ENCODE measurements at regions not wholly inside any gene's neighbourhood (a gene's known extent, or its start where the extent isn't known, plus 50 kb on each side); places are given as distances from the start of the nearest gene placed in this dataset.
"Not testable (repeated sequence)": the region's sequence is repeated elsewhere in the genome, so short reads cannot be mapped to it uniquely, and the experiment has no call there.

GRCh38 chr4:154120006-154120676 is 331.3 kb upstream of the SFRP2 start:
- no peak overlapping the region for H3K4me3 Mint-ChIP-seq

DNA sequence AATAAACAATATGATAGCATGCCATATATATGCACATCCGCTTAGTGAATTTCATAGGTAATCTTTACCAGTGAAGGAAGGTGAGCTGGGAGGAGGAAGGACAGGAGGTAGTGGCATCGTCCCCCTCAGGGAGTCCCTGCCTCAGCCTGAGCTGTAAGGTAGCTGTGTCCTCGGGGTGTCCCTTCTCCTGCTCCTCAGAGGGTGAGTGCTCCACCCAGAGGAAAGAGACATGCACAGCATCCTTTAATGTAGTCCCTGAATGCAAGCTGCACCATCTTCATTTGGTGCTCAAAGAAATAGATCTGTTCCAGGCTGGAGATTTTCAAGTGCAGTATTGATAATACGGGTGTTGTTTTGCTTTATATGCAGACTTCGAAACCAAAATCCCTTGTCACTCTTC is 330.4 kb upstream of the SFRP2 start:
- no peak for DNase-seq (ENCODE audit: low spot score in 2 of 2, unreplicated experiment in 2 of 2)
- Mint-ChIP-seq H3K4me3 (no peak overlapping the region), H3K27ac (no peak overlapping the region), H3K36me3 (no peaks in the 10 kb centered on the region), H3K27me3 (ENCODE audit: low read depth) (peaks cover 1% of the 10 kb centered on the region), H3K4me1 (no peaks in the 10 kb centered on the region), H3K9me3 (peaks cover 3% of the 10 kb centered on the region)
- TF ChIP-seq, protein P1, sequence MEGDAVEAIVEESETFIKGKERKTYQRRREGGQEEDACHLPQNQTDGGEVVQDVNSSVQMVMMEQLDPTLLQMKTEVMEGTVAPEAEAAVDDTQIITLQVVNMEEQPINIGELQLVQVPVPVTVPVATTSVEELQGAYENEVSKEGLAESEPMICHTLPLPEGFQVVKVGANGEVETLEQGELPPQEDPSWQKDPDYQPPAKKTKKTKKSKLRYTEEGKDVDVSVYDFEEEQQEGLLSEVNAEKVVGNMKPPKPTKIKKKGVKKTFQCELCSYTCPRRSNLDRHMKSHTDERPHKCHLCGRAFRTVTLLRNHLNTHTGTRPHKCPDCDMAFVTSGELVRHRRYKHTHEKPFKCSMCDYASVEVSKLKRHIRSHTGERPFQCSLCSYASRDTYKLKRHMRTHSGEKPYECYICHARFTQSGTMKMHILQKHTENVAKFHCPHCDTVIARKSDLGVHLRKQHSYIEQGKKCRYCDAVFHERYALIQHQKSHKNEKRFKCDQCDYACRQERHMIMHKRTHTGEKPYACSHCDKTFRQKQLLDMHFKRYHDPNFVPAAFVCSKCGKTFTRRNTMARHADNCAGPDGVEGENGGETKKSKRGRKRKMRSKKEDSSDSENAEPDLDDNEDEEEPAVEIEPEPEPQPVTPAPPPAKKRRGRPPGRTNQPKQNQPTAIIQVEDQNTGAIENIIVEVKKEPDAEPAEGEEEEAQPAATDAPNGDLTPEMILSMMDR (IDR thresholded peaks at IDR 0.05; ENCODE audit: unreplicated experiment) = no peak

More at GRCh38 chr4:154120006-154120676, 331.3 kb upstream of the SFRP2 start:
- TF ChIP-seq, protein P1 (IDR thresholded peaks at IDR 0.05; ENCODE audit: unreplicated experiment) = no peak
- H3K9me3 Mint-ChIP-seq = peaks cover under 1% of the 10 kb centered on the region
- no peaks in the 10 kb centered on the region for H3K36me3 Mint-ChIP-seq
- no peaks in the 10 kb centered on the region for H3K4me1 Mint-ChIP-seq
- peaks cover 1% of the 10 kb centered on the region for H3K27me3 Mint-ChIP-seq (ENCODE audit: low read depth)
- no peak for DNase-seq (ENCODE audit: low spot score in 2 of 2, unreplicated experiment in 2 of 2)
- H3K27ac Mint-ChIP-seq = no peak overlapping the region

DNA sequence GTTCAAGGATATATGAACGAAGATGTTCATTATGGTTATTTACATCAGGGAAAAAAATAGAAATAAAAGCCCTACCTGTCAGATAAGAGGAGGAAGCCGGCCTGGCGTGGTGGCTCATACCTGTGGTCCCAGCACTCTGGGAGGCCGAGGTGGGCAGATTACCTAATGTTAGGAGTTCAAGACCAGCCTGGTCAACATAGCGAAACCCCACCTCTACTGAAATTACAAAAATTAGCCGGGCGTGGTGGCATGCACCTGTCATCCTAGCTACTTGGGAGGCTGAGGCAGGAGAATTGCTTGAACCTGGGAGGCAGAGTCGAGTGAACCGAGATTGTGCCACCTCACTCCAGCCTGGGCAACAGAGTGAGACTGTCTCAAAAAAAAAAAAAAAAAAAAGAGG is 328.8 kb upstream of the SFRP2 start:
- H3K36me3 Mint-ChIP-seq; DNase-seq (ENCODE audit: low spot score in 2 of 2, unreplicated experiment in 2 of 2); H3K4me1 Mint-ChIP-seq; H3K27ac Mint-ChIP-seq; H3K27me3 Mint-ChIP-seq (ENCODE audit: low read depth); H3K4me3 Mint-ChIP-seq: not testable (repeated sequence)
- H3K9me3 Mint-ChIP-seq = peaks cover 17% of the 10 kb centered on the region

DNA sequence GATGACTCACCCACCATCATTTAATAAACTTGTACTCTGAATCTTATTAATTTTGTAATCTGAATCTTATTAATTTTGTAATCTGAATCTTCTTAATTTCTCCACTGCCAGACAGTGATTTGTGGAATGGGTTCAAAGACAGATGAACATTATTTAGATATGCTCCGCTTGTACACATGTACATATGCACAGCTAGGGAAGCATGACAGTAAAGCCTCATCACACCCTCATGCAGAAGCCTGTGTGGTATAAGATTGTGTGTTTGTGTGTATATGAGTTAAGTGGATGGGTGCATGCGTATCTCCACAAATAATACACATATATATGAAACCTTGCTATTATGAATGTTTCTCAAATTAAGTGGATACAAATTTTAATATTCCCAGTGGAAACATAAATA is 318.5 kb upstream of the SFRP2 start:
- Mint-ChIP-seq H3K9me3 (peaks cover 25% of the 10 kb centered on the region), H3K27me3 (ENCODE audit: low read depth) (peaks cover 2% of the 10 kb centered on the region), H3K4me1 (no peaks in the 10 kb centered on the region), H3K4me3 (no peak overlapping the region), H3K36me3 (no peaks in the 10 kb centered on the region), H3K27ac (no peak overlapping the region)
- TF ChIP-seq, protein P1 (IDR thresholded peaks at IDR 0.05; ENCODE audit: unreplicated experiment) = no peak
- no peak for DNase-seq (ENCODE audit: low spot score in 2 of 2, unreplicated experiment in 2 of 2)

- no peak overlapping the region for H3K27ac Mint-ChIP-seq
- no peak overlapping the region for H3K4me3 Mint-ChIP-seq
- no peaks in the 10 kb centered on the region for H3K4me1 Mint-ChIP-seq
- H3K27me3 Mint-ChIP-seq (ENCODE audit: low read depth) = peaks cover 24% of the 10 kb centered on the region
- H3K9me3 Mint-ChIP-seq = no peaks in the 10 kb centered on the region
- no peaks in the 10 kb centered on the region for H3K36me3 Mint-ChIP-seq
- TF ChIP-seq, protein P1 (IDR thresholded peaks at IDR 0.05; ENCODE audit: unreplicated experiment) = no peak
- DNase-seq (ENCODE audit: low spot score in 2 of 2, unreplicated experiment in 2 of 2) = no peak
These were observed 299.9 kb upstream of the SFRP2 start for GRCh38 chr4:154088741-154089140.

DNA sequence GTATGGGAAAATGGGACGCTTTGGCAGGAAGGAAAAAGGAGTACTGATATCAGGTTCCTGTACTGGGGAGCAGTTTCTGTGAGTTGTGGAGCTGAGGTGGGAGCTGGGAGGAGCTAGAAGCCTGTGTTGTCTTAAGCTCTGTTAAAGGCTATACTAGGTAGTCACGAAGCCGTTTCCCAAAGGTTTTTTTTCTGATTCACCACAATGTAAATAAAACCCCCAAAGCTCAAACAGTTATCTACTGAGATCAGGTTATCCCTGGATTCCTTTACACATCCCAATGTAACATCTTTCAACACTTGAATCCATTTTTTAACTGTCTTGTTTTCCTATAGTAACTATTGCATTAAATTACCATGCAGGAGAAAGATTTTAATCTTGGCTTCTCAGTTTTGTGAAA is 297.4 kb upstream of the SFRP2 start:
- TF ChIP-seq, protein P1 (IDR thresholded peaks at IDR 0.05; ENCODE audit: unreplicated experiment) = no peak
- Mint-ChIP-seq H3K4me1 (no peaks in the 10 kb centered on the region), H3K36me3 (no peaks in the 10 kb centered on the region), H3K9me3 (no peaks in the 10 kb centered on the region), H3K27ac (no peak overlapping the region), H3K27me3 (ENCODE audit: low read depth) (peaks cover 21% of the 10 kb centered on the region), H3K4me3 (no peak overlapping the region)
- no peak for DNase-seq (ENCODE audit: low spot score in 2 of 2, unreplicated experiment in 2 of 2)

All from mesothelial cell of epicardium (in vitro differentiated cells).